Endothelial cell (in vitro differentiated cells): ENCODE measurements at regions not wholly inside any gene's neighbourhood (a gene's known extent, or its start where the extent isn't known, plus 50 kb on each side); places are given as distances from the start of the nearest gene placed in this dataset.

Source experiments
- DNase-seq: peaks from one replicate; pipeline ENCODE4 v3.0.0; 2021; ENCODE audit warnings: low spot score
- H3K27ac Mint-ChIP-seq: one replicate; pipeline ENCODE4 v1.8.0; 2021; ENCODE audit warnings: mixed read lengths, inconsistent platforms; ENCODE audit not compliant: unreplicated experiment
- H3K27me3 Mint-ChIP-seq: one replicate; pipeline ENCODE4 v1.8.0; 2021; ENCODE audit warnings: mild to moderate bottlenecking, moderate library complexity, mixed read lengths, inconsistent platforms; ENCODE audit not compliant: unreplicated experiment
- H3K36me3 Mint-ChIP-seq: one replicate; pipeline ENCODE4 v1.8.0; 2021; ENCODE audit warnings: mild to moderate bottlenecking, low read depth, mixed read lengths, inconsistent platforms; ENCODE audit not compliant: unreplicated experiment
- H3K4me1 Mint-ChIP-seq: one replicate; pipeline ENCODE4 v1.8.0; 2021; ENCODE audit warnings: mild to moderate bottlenecking, mixed read lengths, inconsistent platforms; ENCODE audit not compliant: unreplicated experiment
- H3K4me3 Mint-ChIP-seq: one replicate; pipeline ENCODE4 v1.8.0; 2021; ENCODE audit warnings: mild to moderate bottlenecking, mixed read lengths, inconsistent platforms; ENCODE audit not compliant: unreplicated experiment
- H3K9me3 Mint-ChIP-seq: one replicate; pipeline ENCODE4 v1.8.0; 2021; ENCODE audit warnings: mixed read lengths, inconsistent platforms; ENCODE audit not compliant: unreplicated experiment
- TF ChIP-seq, protein P1 (sequence below): fragments of 200-600 bp; sonication (generic); IDR thresholded peaks from one replicate; pipeline ENCODE4 v1.5.0; 2021; ENCODE audit warnings: antibody characterized with exemption; ENCODE audit not compliant: unreplicated experiment

DNA sequence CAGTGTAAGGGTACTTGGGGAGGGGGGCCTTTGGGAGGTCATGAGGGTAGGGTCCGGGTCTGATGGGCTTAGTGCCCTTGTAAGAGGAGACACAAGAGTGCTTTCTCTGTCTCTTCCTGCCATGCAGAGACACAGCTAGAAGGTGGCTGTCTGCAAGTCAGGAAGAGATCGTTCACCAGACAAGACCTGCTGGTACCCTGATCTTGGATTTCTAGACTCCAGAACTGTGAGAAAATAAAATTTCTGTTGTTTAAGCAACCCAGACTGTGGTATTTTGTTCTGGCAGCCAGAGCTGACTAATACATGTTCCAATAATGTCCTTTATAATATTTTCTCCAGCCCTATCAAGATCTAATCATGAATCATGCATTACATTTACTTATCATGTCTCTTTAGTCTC is 130.0 kb upstream of the VEPH1 start:
- Mint-ChIP-seq H3K4me3 (no peak overlapping the region), H3K27me3 (no peaks in the 10 kb centered on the region), H3K9me3 (peaks cover 7% of the 10 kb centered on the region), H3K4me1 (peaks cover 10% of the 10 kb centered on the region), H3K27ac (no peak overlapping the region), H3K36me3 (no peaks in the 10 kb centered on the region)
- no peak for DNase-seq
- TF ChIP-seq, protein P1, sequence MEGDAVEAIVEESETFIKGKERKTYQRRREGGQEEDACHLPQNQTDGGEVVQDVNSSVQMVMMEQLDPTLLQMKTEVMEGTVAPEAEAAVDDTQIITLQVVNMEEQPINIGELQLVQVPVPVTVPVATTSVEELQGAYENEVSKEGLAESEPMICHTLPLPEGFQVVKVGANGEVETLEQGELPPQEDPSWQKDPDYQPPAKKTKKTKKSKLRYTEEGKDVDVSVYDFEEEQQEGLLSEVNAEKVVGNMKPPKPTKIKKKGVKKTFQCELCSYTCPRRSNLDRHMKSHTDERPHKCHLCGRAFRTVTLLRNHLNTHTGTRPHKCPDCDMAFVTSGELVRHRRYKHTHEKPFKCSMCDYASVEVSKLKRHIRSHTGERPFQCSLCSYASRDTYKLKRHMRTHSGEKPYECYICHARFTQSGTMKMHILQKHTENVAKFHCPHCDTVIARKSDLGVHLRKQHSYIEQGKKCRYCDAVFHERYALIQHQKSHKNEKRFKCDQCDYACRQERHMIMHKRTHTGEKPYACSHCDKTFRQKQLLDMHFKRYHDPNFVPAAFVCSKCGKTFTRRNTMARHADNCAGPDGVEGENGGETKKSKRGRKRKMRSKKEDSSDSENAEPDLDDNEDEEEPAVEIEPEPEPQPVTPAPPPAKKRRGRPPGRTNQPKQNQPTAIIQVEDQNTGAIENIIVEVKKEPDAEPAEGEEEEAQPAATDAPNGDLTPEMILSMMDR = no peak

DNA sequence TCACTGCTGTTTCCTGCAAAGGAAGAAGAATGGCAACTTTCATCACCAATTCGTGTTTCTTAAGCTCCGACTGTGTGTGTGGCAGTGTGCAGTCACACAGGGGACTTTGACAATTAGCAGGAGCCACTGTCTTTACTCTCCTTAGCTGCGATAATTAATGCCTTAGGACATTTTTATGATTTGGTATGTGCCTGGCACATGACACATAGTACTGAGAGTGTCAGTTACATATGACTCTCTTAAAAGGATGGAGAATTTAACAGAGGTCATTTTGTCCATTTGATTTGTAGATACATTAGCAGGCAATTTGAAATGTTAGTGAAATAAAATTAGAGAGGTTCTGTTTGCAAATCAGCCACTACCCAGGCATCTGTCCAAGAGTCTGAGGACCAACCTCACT is 128.9 kb upstream of the VEPH1 start:
- no peak for DNase-seq
- no peak overlapping the region for H3K27ac Mint-ChIP-seq
- TF ChIP-seq, protein P1 = no peak
- H3K4me1 Mint-ChIP-seq = peaks cover 10% of the 10 kb centered on the region
- no peak overlapping the region for H3K4me3 Mint-ChIP-seq
- no peaks in the 10 kb centered on the region for H3K27me3 Mint-ChIP-seq
- H3K9me3 Mint-ChIP-seq = peaks cover 7% of the 10 kb centered on the region
- no peaks in the 10 kb centered on the region for H3K36me3 Mint-ChIP-seq

DNA sequence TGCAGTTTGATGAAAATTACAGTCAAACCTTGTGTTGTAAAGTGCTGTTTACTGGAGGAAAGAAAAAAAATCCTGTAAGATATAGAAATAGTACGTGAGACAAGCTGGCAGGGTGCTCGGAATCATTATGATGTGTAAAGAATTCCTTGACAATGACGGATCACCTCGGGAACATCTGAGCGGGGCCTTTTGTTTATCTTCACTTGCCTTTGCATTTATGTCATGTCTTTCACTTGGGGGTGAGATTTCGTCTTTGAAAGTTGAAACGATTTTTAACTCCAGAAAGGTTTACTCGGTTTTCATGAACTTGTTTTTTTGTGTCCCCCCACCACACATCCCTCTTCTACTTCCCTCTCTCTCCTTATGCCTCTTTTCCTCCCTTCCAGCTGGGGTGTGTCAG is 128.3 kb upstream of the VEPH1 start:
- DNase-seq = no peak
- H3K9me3 Mint-ChIP-seq = peaks cover 3% of the 10 kb centered on the region
- no peaks in the 10 kb centered on the region for H3K27me3 Mint-ChIP-seq
- H3K27ac Mint-ChIP-seq = no peak overlapping the region
- H3K4me1 Mint-ChIP-seq = peaks cover 10% of the 10 kb centered on the region
- H3K36me3 Mint-ChIP-seq = no peaks in the 10 kb centered on the region
- TF ChIP-seq, protein P1 = no peak
- no peak overlapping the region for H3K4me3 Mint-ChIP-seq

DNA sequence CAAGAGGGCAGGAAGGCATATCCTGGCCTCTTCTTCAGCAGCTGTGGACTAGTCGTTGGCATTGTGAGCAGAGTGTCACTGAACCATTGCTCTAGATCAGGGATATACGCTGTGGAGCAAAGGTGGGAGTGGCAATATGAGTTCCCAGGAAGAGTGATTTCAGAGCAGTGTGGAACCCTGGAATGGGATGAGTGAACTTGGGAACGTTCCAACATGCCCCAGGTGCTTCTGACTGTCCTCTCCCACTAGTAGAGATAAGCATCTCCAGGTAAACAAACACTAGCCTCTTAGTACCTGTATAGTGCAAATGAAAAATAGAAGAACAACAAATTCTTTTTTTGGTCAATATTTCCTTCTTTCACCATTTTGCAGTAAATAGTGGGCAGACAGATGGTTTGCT is 123.6 kb upstream of the VEPH1 start:
- H3K9me3 Mint-ChIP-seq = no peaks in the 10 kb centered on the region
- peaks cover 1% of the 10 kb centered on the region for H3K27me3 Mint-ChIP-seq
- H3K4me1 Mint-ChIP-seq = peaks cover 10% of the 10 kb centered on the region

DNA sequence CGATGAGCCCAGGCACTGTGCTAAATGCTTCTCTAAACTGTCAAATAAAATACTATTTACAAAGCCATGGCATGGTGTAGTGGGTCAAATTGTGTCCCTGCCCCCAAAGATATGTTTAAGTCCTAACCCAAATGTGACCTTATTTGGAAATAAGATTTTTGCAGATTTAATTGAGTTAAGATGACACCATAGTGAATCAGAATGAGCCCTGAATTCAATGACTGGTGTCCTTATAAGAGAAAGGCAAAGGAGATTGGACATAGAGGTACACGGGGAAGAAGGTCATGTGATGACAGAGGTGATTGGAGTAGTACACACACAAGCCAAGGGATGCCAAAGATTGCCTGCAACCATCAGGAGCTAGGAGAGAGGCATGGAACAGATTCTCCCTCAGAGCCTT is 121.6 kb upstream of the VEPH1 start:
- Mint-ChIP-seq H3K4me3 (no peak overlapping the region), H3K4me1 (peaks cover 7% of the 10 kb centered on the region), H3K36me3 (no peaks in the 10 kb centered on the region), H3K27ac (no peak overlapping the region), H3K27me3 (peaks cover 1% of the 10 kb centered on the region), H3K9me3 (no peaks in the 10 kb centered on the region)
- DNase-seq = no peak
- TF ChIP-seq, protein P1 = no peak

More for the DNA sequence above, 123.6 kb upstream of the VEPH1 start:
- TF ChIP-seq, protein P1 = no peak
- Mint-ChIP-seq H3K4me3 (no peak overlapping the region), H3K36me3 (no peaks in the 10 kb centered on the region), H3K27ac (no peak overlapping the region)
- DNase-seq = no peak
